Renal pelvis (tissue), 1 donor: ENCODE measurements at regions not wholly inside any gene's neighbourhood (a gene's known extent, or its start where the extent isn't known, plus 50 kb on each side); places are given as distances from the start of the nearest gene placed in this dataset.

ENCODE experiments used
- DNase-seq: peaks from one replicate; pipeline ENCODE4 v3.0.0-alpha.2; 2013

DNA sequence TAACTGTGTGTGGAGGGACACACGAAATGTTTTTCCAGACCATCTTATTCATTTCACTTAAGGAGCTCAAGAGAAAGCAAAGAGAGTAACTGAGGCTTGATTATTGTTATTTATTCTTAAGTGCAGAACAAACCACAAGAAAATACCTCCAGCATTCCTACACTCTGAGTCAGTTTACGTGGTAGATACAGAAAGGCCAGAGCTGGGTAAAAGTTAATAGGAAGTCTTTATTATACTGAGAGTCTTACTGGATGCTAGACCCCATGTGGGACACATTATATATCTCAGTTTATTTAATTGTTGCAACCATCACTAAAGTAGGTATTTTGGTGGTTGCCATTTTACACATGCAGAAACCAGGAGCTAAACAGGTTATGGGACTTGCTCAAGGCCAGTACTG, 261.4 kb upstream of the POU2AF2 start:
- no peak for DNase-seq

DNA sequence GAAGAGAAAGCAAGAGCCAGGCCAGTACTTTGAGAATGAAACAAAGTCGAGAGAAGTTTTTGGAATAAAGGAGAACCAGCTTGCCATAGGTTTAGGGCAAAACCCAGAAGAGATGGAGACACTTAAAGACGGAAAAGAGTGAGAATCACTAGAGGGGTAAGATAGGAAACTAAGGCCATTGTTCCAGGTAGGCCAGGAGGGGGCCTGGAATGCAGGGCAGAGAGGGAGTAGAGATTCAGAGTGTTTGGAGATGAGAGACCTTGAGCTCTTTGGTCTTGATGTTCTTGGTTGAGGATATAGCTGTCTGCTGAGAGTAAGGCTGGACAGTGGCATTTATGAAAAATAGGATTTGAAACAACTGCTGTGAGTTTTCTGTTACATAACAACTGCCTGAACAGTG, 263.3 kb upstream of the POU2AF2 start:
- DNase-seq, result no peak

DNA sequence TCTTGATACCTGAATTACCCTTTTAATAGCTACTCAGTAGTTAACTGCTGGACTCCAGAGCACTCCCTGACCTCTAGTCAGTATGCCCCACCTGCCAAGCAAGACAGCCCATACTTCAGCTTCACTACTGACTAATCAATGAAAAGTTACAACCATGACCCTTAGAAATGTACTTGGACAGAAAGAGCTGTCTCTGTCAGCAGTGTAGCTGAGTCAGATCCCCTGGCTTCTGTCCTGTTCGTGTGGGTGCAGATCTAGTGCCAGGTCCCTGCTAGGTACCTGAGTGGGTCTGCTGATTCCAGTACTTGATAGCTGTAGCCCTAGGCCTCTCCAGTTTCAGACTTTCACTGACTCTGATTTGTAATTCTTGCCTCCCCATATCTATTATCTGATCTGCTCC, 265.8 kb upstream of the POU2AF2 start:
- no peak for DNase-seq

DNA sequence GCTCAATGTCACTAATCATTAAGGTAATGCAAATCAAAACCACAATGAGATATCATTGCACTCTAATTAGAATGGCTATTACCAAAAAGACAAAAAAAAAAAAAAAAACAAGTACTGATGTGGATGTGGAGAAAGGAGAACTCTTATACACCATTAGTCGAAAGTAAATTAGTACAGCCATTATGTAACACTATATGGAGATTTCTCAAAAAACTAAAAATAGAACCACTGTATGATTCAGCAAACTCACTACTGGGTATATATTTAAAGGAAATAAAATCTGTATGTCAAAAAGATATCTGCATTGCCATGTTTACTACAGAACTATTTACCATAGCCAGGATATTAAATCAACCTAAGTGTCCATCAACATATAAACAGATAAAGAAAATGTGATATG, 265.4 kb upstream of the ARHGAP20 start:
- no peak for DNase-seq

DNA sequence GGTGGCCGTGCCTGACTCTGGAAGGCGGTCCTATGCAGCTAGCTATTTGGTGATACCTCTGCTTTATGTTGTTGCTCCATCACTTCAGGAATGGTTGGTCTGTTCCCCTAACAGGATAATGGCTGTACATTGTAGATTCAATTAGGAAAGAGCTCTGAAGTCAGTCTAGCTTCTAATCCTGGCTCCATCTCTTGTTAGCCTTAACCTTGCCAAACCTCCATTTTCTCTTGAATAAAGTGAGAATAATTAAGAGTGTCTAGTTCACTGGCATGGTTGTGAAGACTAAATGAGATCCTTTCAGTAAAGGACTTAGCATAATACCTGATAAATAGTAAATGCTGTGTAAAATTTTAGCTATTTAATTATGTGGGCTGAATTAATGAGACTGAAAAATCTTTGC, 262.5 kb upstream of the ARHGAP20 start:
- DNase-seq, result no peak

DNA sequence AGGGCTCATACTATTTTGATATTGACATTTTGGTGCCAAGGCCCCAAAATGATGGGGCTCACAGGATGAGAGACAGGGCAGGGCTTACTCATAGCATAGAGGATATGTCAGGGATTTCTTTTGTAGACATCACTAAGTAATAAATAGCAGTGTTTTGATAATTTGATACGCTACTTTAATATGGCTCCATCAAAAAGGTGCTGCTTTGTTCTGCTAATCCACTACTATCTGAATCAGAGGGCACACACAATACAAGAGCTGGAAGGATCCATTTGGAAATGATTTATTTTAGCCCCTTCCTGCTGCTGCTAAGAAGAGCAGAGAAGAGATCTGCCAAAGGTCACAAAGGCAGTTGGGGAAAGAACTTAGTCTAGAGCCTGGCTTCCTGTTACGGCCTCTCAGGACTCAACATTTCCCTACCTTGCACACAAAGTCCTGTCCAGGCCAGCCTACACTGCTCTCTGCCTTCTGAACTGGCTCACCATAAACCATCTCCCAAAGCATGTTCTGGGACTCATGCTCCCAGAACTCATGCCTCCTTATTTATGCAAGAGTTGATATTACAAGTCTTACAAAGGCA, 261.3 kb upstream of the ARHGAP20 start:
- DNase-seq, result no peak

DNA sequence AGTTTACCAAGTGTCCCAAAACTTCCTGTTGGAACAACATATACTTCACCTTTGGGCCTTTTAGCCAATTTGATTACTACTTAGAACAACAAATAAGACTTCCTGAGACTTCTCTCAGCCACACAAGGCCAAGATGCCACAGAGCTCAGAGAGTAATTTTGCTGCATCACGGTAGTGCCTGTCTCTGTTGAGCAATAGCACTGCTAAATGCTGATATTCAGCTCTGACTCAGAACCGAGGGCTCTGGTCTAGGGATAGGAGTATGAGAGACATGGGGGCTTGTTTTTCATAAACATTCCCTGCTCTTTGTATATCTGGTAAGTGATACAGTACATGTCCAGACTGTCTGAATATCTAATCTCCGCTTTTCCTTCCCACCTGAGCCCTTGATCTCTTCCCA, 260.4 kb upstream of the ARHGAP20 start:
- DNase-seq, result no peak

DNA sequence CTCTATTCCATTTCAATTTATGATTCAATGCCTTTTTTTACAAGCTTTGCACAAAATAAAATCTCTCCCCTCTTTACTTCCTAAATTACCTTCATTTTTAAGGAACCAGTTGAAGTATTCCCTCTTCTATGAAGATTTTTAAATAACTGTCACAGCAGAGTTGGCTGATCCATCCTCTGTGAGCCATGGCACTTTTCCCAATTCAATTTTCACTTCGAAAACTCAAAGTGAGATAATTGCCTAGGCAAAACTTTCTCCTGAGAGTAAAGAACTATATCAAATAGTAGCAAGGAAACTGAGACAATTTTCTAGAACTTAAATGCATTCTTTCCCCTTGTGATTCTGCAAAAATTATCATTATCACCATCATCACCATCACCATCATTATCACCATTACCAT, 259.9 kb upstream of the ARHGAP20 start:
- DNase-seq, result no peak

DNA sequence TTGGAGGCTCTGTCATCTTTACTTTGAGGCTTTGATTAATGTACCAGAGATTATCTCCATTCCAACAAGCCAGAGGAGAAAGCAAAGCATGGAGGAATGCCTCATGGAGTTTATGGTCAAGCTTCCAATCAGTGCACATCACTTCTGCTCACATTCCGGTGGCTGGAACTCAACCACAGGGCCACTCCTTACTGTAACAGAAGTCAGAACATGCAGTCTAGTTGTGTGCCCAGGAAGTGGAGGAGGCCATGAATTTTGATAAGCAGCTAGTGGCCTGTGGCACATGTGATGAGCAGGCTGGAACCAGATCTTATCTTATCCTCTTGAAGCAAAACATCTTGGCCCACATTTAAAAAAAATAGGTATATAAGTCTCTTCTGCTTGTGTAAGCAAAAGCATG, 258.9 kb upstream of the ARHGAP20 start:
- DNase-seq, result no peak

DNA sequence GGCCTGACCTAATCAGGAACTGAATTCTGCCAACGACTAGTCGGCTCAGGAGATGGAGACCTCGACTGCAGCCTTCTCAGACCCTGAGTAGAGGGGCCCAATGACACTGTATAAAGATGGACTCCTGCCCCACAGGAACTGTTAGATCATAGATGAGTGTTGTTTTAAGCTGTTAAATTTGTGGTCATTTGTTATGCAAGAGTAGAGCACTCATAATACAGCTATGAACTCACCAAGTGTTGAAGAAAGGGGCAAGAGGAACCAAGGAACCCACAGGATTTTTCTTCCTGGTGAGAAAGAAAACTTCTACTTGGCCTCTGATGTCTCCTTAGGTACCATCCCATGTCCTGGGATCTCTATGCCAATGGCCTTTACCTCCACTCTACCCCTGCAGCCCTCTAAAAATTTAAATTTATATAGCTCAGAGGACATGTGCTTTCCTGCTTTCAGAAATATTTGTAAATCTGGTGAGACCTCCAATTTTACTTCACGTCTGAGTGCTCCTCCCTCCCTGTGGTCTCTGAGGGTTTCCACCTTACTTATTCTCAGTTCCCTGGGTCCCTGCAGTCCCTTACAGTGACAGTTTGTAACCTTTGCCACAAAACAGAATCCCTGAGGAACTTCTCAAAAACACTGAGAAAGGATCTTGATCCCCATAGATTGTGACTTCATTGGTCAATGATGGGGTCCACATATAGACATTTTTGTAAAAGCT, 256.3 kb upstream of the ARHGAP20 start:
- no peak for DNase-seq

DNA sequence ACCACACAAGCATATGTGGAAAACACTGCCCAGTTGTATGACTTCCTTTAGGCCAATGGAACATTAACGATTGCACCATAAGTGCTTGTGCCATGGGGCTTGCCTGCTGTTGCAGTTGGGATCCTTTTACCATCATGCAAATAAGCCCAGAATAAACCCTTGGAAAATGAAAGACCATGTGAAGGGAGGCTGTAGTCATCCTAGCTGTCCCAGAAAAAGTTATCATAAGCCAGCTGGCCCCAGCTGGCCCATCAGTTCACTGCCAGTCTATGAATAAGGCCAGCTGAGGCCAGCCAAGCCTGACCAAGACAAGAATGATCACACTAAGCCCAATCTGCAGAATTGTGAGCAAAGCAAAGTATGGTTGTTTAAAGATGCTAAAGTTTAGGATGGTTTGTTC, 253.9 kb upstream of the ARHGAP20 start:
- no peak for DNase-seq

DNA sequence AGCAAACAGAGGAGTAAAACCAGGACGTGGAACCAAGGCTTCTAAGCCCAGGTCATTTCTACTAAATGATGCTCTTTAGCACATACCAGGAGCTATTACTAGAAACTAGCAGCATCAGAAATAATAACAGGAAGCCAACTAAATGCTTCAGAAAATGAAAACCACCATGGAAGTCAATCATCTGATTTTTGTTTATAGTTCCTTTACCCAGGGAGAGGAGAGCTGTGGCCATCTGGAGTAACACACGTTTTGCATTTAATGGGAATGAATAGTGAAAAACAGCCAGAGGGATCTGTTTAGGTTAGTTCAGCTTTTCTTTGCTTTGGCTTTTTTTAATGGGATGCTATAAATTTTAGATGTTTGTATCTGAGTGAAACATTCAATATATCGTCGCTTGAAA, 250.7 kb upstream of the ARHGAP20 start:
- DNase-seq, result no peak

DNA sequence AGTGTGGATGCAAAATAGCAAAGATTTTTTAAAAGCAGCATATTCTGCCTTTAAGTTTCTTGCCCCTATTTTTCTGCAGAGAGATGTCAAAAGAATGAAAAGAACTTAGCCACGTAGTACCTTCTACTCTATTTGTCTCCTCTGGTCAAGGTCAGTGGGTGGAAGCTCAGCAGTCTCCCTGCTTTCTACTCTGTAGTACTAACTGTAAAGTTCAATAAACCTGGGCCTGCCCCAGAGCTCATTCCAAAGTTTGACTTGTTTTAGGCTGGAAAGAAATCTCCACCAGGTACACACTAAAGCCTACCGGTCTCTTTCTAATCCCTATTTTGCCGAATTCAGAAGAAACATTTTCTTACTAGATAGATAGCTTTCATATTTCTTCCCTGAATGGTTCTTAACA, 247.9 kb upstream of the ARHGAP20 start:
- DNase-seq, result no peak

DNA sequence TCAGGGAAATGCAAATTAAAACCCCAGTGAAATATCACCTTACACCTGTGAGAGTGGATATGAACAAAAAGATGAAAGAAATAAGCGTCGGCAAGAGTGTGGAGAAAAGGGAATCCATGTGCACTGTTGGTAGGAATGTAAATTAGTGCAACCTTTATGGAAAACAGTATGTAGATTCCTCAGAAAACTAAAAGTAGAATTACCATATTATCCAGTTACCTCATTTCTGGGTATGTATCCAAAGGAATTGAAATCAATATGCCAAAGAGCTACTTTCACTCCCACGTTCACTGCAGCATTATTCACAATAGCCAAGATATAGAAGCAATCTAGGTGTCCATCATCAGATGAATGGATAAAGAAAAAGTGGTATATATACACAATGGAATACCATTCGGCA, 246.0 kb upstream of the ARHGAP20 start:
- DNase-seq, result no peak

DNA sequence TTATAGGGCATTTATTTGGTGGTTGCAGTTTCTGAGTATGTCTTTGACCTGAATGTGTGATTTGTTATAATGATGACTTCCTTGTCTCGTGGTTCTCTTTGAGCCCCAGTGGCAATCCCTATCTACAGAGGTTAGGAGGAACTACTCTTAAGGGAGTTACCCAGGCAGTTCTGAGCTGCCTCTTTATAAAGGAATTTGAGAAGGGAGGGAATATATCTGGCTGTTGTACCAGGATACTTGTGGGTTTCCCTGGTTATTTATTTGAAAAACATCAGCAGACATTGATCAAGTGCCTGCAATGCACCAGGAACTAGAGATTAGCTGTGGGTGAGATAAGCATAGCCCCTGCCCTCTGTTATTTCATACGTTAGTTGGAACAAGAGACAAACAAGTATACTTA, 243.5 kb upstream of the ARHGAP20 start:
- no peak for DNase-seq

DNA sequence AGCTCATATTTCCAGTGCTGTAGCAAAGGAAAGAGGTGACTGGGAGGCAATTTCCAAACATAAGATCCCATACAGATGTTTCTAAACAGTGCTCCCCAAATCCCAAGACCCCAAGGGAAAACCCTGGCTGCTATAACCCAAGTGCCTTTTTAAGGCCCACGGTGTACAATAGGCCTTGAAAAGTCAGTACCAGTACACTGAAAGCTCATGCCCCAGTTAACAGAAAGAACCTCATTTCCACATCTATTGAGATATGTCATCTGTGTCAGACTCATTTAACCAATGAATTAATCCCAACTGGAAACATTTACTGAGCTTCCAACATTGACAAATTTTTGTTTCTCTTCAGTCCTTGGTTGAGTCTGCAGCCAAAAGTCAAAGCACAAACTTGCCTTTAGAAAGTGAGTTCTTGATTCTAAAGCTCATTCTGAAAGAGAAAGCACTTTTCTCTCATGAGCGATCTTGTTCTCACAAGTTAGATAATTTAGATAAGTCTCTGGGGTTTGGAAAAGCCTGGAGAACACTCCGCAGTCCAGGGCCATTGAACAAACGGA, 239.8 kb upstream of the ARHGAP20 start:
- no peak for DNase-seq

DNA sequence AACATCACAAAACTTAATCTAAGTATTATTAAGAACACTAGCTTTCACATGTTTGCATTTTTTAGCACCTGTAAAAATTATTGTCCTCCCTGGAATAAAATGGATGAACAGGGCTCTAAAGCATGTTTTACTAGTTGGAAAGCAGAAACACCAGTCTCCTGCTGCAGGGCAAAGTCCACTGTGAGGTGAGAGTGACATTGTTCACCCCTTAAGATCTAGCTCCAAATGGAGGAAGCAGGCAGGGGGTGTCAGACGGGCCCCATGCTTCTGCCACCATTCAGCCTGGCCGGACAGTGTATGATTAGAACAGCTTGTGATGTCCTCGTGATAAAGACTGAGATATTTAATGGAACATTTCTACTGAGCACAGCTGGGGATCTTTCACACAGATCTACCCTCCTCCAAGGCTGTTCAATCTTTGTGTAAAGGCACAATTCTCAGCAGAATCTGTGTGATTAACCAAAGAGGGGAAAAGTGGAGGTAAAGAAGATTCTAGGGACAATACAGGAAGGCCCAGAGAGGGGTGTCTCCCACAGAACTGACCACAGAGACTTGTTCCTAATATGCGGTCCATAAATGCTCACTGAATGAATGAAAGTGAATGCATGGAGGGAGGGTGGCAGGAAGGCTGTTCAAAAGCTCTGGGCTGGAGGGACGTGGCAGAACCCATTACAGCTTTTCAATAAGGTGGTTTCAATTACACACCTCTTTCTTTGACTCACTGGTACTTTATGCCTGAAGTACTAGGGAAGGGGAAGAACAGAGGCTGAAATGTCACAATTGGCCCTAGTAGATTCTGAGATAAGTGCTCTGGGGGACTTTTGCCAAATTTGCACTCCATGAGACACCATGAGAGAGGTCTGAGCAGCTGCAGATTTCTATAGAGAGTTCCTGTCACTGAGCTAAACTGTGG, 239.1 kb upstream of the ARHGAP20 start:
- DNase-seq, result no peak

DNA sequence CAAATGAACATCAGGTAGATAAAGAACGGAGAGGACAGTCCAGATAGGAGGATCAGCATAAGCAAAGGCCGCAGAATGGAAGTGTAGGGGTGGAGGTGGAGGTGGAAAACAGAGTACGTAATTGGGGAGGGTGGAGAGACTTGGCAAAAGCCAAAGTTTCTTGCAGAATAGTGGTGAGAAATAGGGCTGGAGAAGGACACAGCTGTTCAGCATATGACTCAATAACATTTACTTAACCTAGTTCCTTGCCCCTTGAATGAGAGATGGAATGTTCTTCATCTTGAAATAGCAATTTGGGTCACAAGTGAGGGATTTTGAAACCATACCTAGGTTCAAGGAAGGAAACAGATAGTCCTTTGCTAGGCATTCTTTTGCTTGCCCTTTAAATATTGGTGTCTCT, 235.9 kb upstream of the ARHGAP20 start:
- DNase-seq, result no peak

DNA sequence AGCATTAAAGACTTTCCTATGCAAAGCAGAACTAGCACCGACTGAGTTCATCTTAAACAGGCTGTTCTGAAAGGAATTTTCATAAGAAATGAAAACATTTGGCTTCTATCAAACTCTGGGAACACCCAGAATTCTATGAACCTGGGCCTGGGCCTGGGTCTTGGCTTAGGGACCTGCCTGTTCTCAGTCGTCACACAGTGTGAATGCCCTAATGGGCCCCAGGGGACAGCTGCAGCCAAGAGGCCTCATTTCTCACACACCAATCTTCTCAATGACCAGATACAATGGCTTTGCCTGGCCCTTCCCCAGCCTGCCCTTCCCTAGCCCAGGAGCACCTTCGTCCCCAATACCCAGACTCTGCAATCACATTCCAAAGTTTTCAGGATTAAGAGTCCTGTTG, 234.9 kb upstream of the ARHGAP20 start:
- DNase-seq, result no peak

DNA sequence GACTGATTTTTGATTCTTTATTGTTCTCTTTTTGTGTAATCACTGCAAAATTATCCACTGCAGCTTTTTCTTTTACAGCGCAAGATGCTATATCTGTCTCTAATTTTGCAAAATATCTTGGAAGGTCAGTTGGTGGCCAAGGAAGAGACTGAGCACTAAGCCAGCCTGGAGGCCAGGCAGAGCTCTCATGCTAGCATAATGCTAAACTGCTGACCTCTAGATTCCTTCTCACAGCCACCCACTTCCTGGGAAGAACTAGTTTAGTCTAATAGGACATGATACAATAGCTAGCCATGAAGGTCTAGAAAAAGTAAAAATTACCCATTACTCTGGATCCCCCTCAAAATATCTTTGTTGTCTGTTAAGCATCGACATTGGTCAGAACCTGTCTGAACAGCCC, 227.2 kb upstream of the ARHGAP20 start:
- no peak for DNase-seq

DNA sequence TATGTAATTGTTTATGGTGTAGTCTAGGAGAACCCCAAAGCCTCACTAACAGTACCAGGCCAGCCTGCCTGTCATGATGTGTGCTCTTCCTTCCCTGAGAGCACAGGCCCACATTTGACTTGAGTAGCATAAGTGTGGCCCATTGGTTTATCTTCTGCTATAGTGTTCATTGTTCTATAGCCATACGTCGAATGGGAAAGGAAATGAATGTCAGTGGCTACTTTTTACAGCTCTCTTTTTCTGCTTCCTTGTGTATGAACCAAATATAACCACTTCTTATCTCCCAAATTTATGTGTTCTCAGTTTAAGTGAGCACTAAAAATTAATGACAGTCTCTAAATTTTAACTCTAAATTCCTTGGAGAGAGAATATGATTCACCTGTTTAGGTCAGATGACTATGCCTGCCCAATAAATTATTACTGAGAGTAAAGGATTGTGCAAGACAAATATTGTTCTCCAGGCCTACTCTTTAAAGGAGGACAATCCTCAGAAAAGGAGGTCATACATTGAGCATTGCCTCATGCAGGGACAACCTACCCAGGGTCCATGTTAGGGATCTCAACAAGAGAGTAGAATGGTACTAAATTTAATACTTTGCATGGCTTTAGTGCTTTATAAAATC, 222.9 kb upstream of the ARHGAP20 start:
- no peak for DNase-seq

DNA sequence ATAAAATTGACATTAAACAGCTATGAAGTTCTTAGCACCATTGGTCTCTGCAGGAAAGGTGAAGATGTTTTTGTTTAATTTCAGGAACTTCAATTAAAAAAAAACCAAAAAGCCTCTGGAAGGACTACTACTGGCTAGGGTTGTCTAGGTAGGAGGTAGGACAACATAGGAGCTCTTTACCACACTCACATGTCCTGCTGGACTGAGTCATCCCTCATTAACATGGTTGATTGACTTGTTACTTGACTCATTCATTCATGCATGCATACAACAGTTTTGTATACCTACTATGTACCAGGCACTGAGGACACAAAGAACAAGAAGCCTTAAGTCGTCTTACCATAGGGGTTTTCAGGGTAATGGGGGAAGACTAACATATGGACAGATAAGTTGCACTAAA, 216.9 kb upstream of the ARHGAP20 start:
- DNase-seq, result no peak
